Dermis microvascular lymphatic vessel endothelial cell (primary cell): ENCODE measurements at regions not wholly inside any gene's neighbourhood (a gene's known extent, or its start where the extent isn't known, plus 50 kb on each side); places are given as distances from the start of the nearest gene placed in this dataset.
"Not testable (repeated sequence)": the region's sequence is repeated elsewhere in the genome, so short reads cannot be mapped to it uniquely, and the experiment has no call there.

Source experiments
- DNase-seq, 2 donors: peaks; one replicate each; pipeline versions ENCODE4 v3.0.0 to v3.0.0-alpha.2; 2010; ENCODE audit warnings: low read depth in 2 of 2

GRCh38 chr9:109974143-109974917 is 194.3 kb downstream of the PALM2AKAP2 start:
- DNase-seq: no peak

GRCh38 chr9:109974918-109975276 is 194.9 kb downstream of the PALM2AKAP2 start:
- no peak for DNase-seq

GRCh38 chr9:109975574-109976295 is 195.7 kb downstream of the PALM2AKAP2 start:
- peak in 1 of 2 donors; percentile 12 for DNase-seq

- no peak for DNase-seq
Measured at GRCh38 chr9:109976303-109976702, 196.3 kb downstream of the PALM2AKAP2 start.

GRCh38 chr9:109977521-109977920 is 197.5 kb downstream of the PALM2AKAP2 start:
- peak in 1 of 2 donors; percentile 18 for DNase-seq

- DNase-seq: no peak
Measured at GRCh38 chr9:109981091-109981490, 201.1 kb downstream of the PALM2AKAP2 start.

- DNase-seq: peak; percentile 32 to 92
Measured at GRCh38 chr9:109986521-109986991, 206.6 kb downstream of the PALM2AKAP2 start.

GRCh38 chr9:109989296-109989695 is 209.3 kb downstream of the PALM2AKAP2 start:
- DNase-seq: no peak

- no peak for DNase-seq
Measured at GRCh38 chr9:109990541-109990940, 210.5 kb downstream of the PALM2AKAP2 start.

GRCh38 chr9:109992293-109992692 is 212.3 kb downstream of the PALM2AKAP2 start:
- no peak for DNase-seq

GRCh38 chr9:109993250-109993978 is 213.4 kb downstream of the PALM2AKAP2 start:
- DNase-seq: no peak

- no peak for DNase-seq
Measured at GRCh38 chr9:109994141-109994540, 213.8 kb downstream of the C9orf152 start.

GRCh38 chr9:109996936-109997580 is 210.9 kb downstream of the C9orf152 start:
- no peak for DNase-seq

GRCh38 chr9:109997682-109998081 is 210.3 kb downstream of the C9orf152 start:
- DNase-seq: no peak

- DNase-seq: not testable (repeated sequence)
Measured at GRCh38 chr9:110005521-110005920, 202.4 kb downstream of the C9orf152 start.

- no peak for DNase-seq
Measured at GRCh38 chr9:110006657-110007056, 201.3 kb downstream of the C9orf152 start.

GRCh38 chr9:110007477-110008270 is 200.3 kb downstream of the C9orf152 start:
- DNase-seq: no peak

GRCh38 chr9:110008663-110009062 is 199.3 kb downstream of the C9orf152 start:
- DNase-seq: no peak

GRCh38 chr9:110011628-110012320 is 196.2 kb downstream of the C9orf152 start:
- no peak for DNase-seq

GRCh38 chr9:110013064-110013463 is 194.9 kb downstream of the C9orf152 start:
- DNase-seq: no peak
